Gastroesophageal sphincter (tissue), 4 donors: ENCODE measurements at regions not wholly inside any gene's neighbourhood (a gene's known extent, or its start where the extent isn't known, plus 50 kb on each side); places are given as distances from the start of the nearest gene placed in this dataset.

ENCODE experiments used
- ATAC-seq: fragments of 150-250 bp; one replicate; pipeline ENCODE4 v1.9.1; 2016; ENCODE audit warnings: mild to moderate bottlenecking, moderate library complexity
- H3K27ac ChIP-seq, 4 donors: fragments of 200-600 bp; sonication (generic) in 3 of 4; 1 replicate in 3 of 4; 2 replicates in 1 of 4; pipeline ENCODE4 v1.5.1; 2016 to 2019
- H3K27me3 ChIP-seq: fragments of 200-600 bp; sonication (generic); one replicate; pipeline ENCODE4 v1.5.1; 2019
- H3K36me3 ChIP-seq, 2 donors: fragments of 200-600 bp; sonication (generic); one replicate each; pipeline ENCODE4 v1.5.1; 2019; ENCODE audit warnings: control low read depth in 1 of 2
- H3K4me1 ChIP-seq, 3 donors: fragments of 200-600 bp; sonication (generic); 1 replicate in 2 of 3; 2 replicates in 1 of 3; pipeline ENCODE4 v1.5.1; 2016 to 2019; ENCODE audit warnings: control low read depth in 2 of 3
- H3K4me3 ChIP-seq, 2 donors: fragments of 200-600 bp; sonication (generic); one replicate each; pipeline ENCODE4 v1.5.1; 2019; ENCODE audit warnings: mild to moderate bottlenecking in 1 of 2, moderate library complexity in 1 of 2
- H3K9me3 ChIP-seq, 3 donors: fragments of 200-600 bp; sonication (generic); one replicate each; pipeline ENCODE4 v1.5.1; 2017 to 2019; ENCODE audit warnings: control low read depth in 2 of 3
- CTCF ChIP-seq, 4 experiments: fragments of 200-600 bp in 2 of 4; fragments of 450-650 bp in 2 of 4; sonication (generic) in 1 of 4; IDR thresholded peaks; one replicate each; pipeline ENCODE4 v1.5.1; 2017 to 2019; ENCODE audit warnings: antibody characterized with exemption in 4 of 4, mild to moderate bottlenecking in 2 of 4, moderate library complexity in 2 of 4
- EP300 ChIP-seq: sonication (generic); formaldehyde crosslinking; IDR thresholded peaks from one replicate; pipeline ENCODE4 v1.6.1; 2017; ENCODE audit warnings: antibody characterized with exemption, mild to moderate bottlenecking
- POLR2A ChIP-seq, 2 donors: fragments of 450-650 bp; IDR thresholded peaks; one replicate each; pipeline ENCODE4 v1.6.1; 2017; ENCODE audit warnings: antibody characterized with exemption in 2 of 2, mild to moderate bottlenecking in 2 of 2, moderate library complexity in 1 of 2
- POLR2AphosphoS5 ChIP-seq: sonication (generic); formaldehyde crosslinking; IDR thresholded peaks from one replicate; pipeline ENCODE4 v1.6.1; 2017; ENCODE audit warnings: antibody characterized with exemption
- WGBS, 2 donors: methylation state at CpG; one replicate each; pipeline ENCODE4 v1.1.5; 2018; ENCODE audit warnings: low coverage in 1 of 2; 5-methylcytosine and 5-hydroxymethylcytosine counted together

DNA sequence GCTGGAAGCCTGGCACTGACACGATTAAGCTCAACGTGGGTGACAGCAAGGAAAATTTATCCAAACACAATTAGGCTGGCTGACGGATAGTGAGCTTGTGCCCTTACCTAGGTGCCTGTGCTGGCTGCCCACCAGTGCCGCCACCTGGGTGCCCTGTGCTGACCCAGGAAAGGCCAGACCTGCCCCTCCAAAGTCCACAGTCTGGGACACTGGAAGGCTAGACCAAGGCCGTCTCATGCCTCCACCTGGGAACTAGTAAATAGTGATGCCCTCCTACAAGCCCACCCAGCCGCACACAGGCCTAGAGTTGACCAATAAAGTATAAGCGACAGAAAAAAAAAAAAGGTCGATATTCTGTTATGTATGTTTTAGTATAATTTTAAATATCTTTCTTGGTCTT is 142.6 kb upstream of the MCHR2 start:
- WGBS, 2 donors: 60 to 89% methylated on average over 1 to 3 of the region's 8 CpGs
- H3K4me1 ChIP-seq: no peaks in the 10 kb centered on the region
- H3K27ac ChIP-seq: no peak overlapping the region
- ATAC-seq: no peak
- TF ChIP-seq EP300 (no peak), POLR2AphosphoS5 (no peak), CTCF (IDR thresholded peaks at IDR 0.05) (no peak), POLR2A (IDR thresholded peaks at IDR 0.05) (no peak)
- H3K36me3 ChIP-seq: no peaks in the 10 kb centered on the region
- no peaks in the 10 kb centered on the region for H3K27me3 ChIP-seq
- H3K4me3 ChIP-seq: no peak overlapping the region
- H3K9me3 ChIP-seq: peaks cover 0 to 7% (median 0%) of the 10 kb centered on the region in 3 donors

- no peak for ATAC-seq
Observed at GRCh38 chr6:100135977-100136376, 142.0 kb upstream of the MCHR2 start.

GRCh38 chr6:100134703-100135102 is 140.7 kb upstream of the MCHR2 start:
- Histone ChIP-seq H3K36me3 (no peaks in the 10 kb centered on the region), H3K4me3 (no peak overlapping the region), H3K9me3 (peaks cover 0 to 22% (median 0%) of the 10 kb centered on the region in 3 donors), H3K27me3 (no peaks in the 10 kb centered on the region), H3K4me1 (no peaks in the 10 kb centered on the region), H3K27ac (no peak overlapping the region)
- 78 to 100% methylated on average over 1 of the region's 2 CpGs for WGBS, 2 donors
- no peak for TF ChIP-seq POLR2A (IDR thresholded peaks at IDR 0.05)
- TF ChIP-seq CTCF (IDR thresholded peaks at IDR 0.05): no peak
- no peak for ATAC-seq

More at GRCh38 chr6:100135977-100136376, 142.0 kb upstream of the MCHR2 start:
- Histone ChIP-seq H3K27me3 (no peaks in the 10 kb centered on the region), H3K9me3 (peaks cover 0 to 13% (median 0%) of the 10 kb centered on the region in 3 donors), H3K4me1 (no peaks in the 10 kb centered on the region), H3K27ac (no peak overlapping the region), H3K4me3 (no peak overlapping the region), H3K36me3 (no peaks in the 10 kb centered on the region)
- TF ChIP-seq CTCF (IDR thresholded peaks at IDR 0.05) (no peak), POLR2AphosphoS5 (no peak), POLR2A (IDR thresholded peaks at IDR 0.05) (no peak), EP300 (no peak)
- 93 to 95% methylated on average over 6 to 20 of the region's 21 CpGs for WGBS, 2 donors

GRCh38 chr6:100134297-100134696 is 140.3 kb upstream of the MCHR2 start:
- Histone ChIP-seq H3K4me1 (no peaks in the 10 kb centered on the region), H3K9me3 (peaks cover 0 to 22% (median 0%) of the 10 kb centered on the region in 3 donors), H3K27ac (no peak overlapping the region), H3K27me3 (no peaks in the 10 kb centered on the region), H3K36me3 (no peaks in the 10 kb centered on the region), H3K4me3 (no peak overlapping the region)
- ATAC-seq: no peak
- TF ChIP-seq POLR2A (IDR thresholded peaks at IDR 0.05) (no peak), EP300 (no peak), POLR2AphosphoS5 (no peak), CTCF (IDR thresholded peaks at IDR 0.05) (no peak)
- 57 to 60% methylated on average over 2 of the region's 2 CpGs for WGBS, 2 donors

DNA sequence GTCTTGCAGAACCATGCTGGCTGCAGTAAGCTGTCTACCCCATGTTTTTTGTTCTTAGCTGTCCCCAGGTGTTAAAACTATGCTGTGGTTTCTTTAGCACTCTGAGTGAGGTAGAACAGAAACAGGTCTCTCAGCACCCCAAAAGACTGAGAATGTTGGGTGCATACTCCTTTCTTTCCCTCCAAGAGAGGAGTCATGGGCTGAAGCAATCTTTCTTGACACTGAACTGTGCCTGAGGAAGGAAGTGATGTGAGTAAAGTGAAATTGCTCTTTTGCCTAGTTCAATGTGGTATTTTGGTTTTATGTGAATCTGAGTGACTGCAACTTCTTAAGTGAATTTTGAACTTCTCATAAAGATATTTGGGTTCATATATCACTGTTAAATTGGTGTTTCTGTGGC is 138.0 kb upstream of the MCHR2 start:
- H3K4me3 ChIP-seq: no peak overlapping the region
- peaks cover 0 to 22% (median 0%) of the 10 kb centered on the region in 3 donors for H3K9me3 ChIP-seq
- H3K27ac ChIP-seq: no peak overlapping the region
- no peak for TF ChIP-seq POLR2AphosphoS5
- no peak for TF ChIP-seq POLR2A (IDR thresholded peaks at IDR 0.05)
- TF ChIP-seq EP300: no peak
- no peak for TF ChIP-seq CTCF (IDR thresholded peaks at IDR 0.05)
- no peaks in the 10 kb centered on the region for H3K4me1 ChIP-seq
- no peak for ATAC-seq
- H3K27me3 ChIP-seq: no peaks in the 10 kb centered on the region
- no peaks in the 10 kb centered on the region for H3K36me3 ChIP-seq
